Upper lobe of right lung (tissue), 1 donor: ENCODE measurements at regions not wholly inside any gene's neighbourhood (a gene's known extent, or its start where the extent isn't known, plus 50 kb on each side); places are given as distances from the start of the nearest gene placed in this dataset.
"Not testable (repeated sequence)": the region's sequence is repeated elsewhere in the genome, so short reads cannot be mapped to it uniquely, and the experiment has no call there.

ENCODE experiments used
- ATAC-seq: fragments of 200-7000 bp; cut with Tn5 transposase; one replicate; pipeline ENCODE4 v1.9.1; 2020; ENCODE audit warnings: mild to moderate bottlenecking, moderate library complexity
- DNase-seq: peaks from one replicate; pipeline ENCODE4 v3.0.0-alpha.2; 2020
- H3K27ac ChIP-seq: fragments of 200-600 bp; one replicate; pipeline ENCODE4 v1.8.0; 2022
- H3K27me3 ChIP-seq: fragments of 200-600 bp; one replicate; pipeline ENCODE4 v1.8.0; 2022; ENCODE audit warnings: mild to moderate bottlenecking
- H3K36me3 ChIP-seq: fragments of 200-600 bp; one replicate; pipeline ENCODE4 v1.8.0; 2022
- H3K4me1 ChIP-seq: fragments of 200-600 bp; one replicate; pipeline ENCODE4 v1.8.0; 2022
- H3K4me3 ChIP-seq: fragments of 200-600 bp; one replicate; pipeline ENCODE4 v1.8.0; 2022; ENCODE audit warnings: mild to moderate bottlenecking
- H3K9me3 ChIP-seq: fragments of 200-600 bp; one replicate; pipeline ENCODE4 v1.8.0; 2022
- CTCF ChIP-seq: fragments of 200-600 bp; IDR thresholded peaks from one replicate; pipeline ENCODE4 v1.8.0; 2022; ENCODE audit warnings: antibody characterized with exemption
- intact Hi-C: fragments of 100-400 bp; cut with DNase I; formaldehyde crosslinking; loops from one replicate; pipeline ENCODE4 v1.11.0; 2022
- donor health status: DM: no; HTN: yes; CAD: no; lungs with severe emphysema.

DNA sequence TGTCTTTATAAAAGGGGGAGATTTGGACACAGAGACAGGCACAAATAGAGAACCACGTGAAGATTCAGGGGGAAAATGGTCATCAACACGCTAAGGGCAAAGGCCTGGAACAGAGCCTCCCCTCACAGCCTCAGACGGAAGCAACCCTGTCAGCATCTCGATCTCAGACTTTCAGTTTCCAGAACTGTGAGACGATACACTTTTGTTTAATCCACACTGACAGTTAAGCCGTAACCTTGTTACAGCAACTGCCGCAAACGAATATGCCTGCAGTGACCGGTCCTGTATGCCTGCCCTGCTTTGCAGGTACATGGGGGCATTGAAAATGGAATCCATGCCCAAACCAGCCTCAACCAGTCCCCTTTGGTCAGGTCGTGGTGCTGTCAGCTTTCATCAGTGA lies 139.5 kb downstream of the ATPSCKMT start:
- DNase-seq (no peak), ATAC-seq (no peak)
- intact Hi-C loops: no loop called here
- H3K4me3 ChIP-seq: no peak overlapping the region
- no peak overlapping the region for H3K27ac ChIP-seq
- H3K9me3 ChIP-seq: no peaks in the 10 kb centered on the region
- no peaks in the 10 kb centered on the region for H3K4me1 ChIP-seq
- TF ChIP-seq CTCF: no peak
- H3K27me3 ChIP-seq: no peaks in the 10 kb centered on the region
- H3K36me3 ChIP-seq: no peaks in the 10 kb centered on the region

GRCh38 chr5:10109299-10109698 lies 140.4 kb downstream of the ATPSCKMT start:
- Histone ChIP-seq H3K4me3 (no peak overlapping the region), H3K36me3 (no peaks in the 10 kb centered on the region), H3K27me3 (no peaks in the 10 kb centered on the region), H3K4me1 (no peaks in the 10 kb centered on the region), H3K27ac (no peak overlapping the region), H3K9me3 (no peaks in the 10 kb centered on the region)
- intact Hi-C loops: no loop called here
- ATAC-seq (no peak), DNase-seq (no peak)
- TF ChIP-seq CTCF: no peak

DNA sequence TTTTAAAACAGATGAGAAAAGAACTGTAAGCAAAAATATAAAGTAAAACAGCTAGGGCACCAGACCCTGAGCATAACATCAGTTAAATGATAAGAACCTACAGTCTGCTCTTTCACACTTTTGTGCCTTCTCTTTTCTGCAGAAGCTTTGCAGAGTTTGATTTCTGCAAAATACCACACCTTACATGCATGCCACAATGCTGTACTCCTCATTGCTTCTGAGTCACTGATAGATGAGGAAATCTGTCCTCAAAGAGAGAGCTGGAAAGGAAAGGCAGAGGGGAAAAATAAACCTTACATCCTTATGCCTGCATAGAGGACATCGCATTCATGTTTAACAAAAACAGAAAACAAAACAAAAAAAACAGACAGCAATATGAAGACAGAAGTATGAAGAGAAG lies 142.9 kb downstream of the ATPSCKMT start:
- no peak for DNase-seq
- Histone ChIP-seq H3K27me3 (no peaks in the 10 kb centered on the region), H3K4me3 (no peak overlapping the region), H3K36me3 (no peaks in the 10 kb centered on the region), H3K9me3 (no peaks in the 10 kb centered on the region), H3K27ac (no peak overlapping the region), H3K4me1 (no peaks in the 10 kb centered on the region)
- no peak for ATAC-seq
- no peak for TF ChIP-seq CTCF
- intact Hi-C loops: no loop called here

DNA sequence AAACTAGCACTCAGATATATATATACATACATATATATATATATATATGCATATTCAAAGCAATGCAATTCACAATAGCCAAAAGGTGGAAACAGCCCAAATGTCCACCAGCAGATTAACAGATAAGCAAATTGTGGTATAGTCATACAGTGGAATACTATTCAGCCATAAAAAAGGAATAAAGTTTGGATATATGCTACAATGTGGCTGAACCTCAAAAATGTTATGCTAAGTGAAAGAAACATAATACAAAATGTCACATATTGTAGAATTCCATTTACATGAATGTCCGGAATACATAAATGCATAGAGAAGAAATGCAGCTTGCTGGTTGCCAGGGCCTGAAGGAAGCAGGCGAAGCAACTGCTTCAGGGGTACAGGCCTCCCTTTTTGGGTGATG lies 143.4 kb downstream of the ATPSCKMT start:
- Histone ChIP-seq H3K27ac (no peak overlapping the region), H3K36me3 (no peaks in the 10 kb centered on the region), H3K9me3 (no peaks in the 10 kb centered on the region), H3K4me1 (no peaks in the 10 kb centered on the region), H3K4me3 (no peak overlapping the region), H3K27me3 (no peaks in the 10 kb centered on the region)
- DNase-seq (no peak), ATAC-seq (no peak)
- intact Hi-C loops: no loop called here
- no peak for TF ChIP-seq CTCF

DNA sequence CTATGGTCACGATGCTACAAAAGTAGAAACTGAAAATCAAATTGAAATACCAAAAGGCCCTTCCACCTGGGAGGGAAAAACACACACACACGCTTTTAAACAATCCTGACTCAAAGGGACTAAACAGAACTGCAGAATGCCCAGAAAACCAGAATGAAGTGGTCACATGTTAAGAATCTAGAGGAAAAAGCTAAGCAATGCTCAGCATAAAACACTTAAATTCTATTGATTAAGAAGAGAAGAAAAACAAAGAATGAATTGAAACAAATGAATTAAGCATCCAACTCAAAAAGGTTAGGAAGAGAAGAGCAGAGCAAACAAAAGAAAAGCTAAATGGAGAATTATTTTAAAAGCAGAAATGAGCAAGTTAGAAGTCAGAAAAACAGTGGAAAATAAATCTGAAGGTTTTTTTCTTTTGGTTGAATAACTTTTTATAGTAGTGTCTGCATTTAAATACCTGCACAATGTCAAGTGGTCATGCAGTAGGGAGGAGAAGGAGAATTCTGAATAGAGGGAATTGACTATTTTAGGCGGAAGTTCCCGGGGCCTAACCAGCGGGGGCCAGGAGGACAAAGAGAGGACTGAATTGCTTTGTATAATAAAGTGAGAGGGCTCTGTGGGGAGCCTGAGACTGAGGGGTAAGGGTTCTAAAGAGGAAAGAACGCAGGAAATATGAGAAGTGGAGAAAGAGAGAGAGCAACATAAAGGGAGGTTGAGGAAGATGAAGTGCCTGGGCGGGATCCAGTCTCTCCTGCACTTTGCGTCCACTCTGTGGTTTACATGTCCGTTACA lies 146.8 kb downstream of the ATPSCKMT start:
- no peaks in the 10 kb centered on the region for H3K27me3 ChIP-seq
- no peak overlapping the region for H3K4me3 ChIP-seq
- H3K27ac ChIP-seq: no peak overlapping the region
- DNase-seq: no peak
- no peaks in the 10 kb centered on the region for H3K9me3 ChIP-seq
- no peak for ATAC-seq
- intact Hi-C loops: no loop called here
- no peaks in the 10 kb centered on the region for H3K36me3 ChIP-seq
- no peaks in the 10 kb centered on the region for H3K4me1 ChIP-seq
- no peak for TF ChIP-seq CTCF

- ATAC-seq, H3K4me3 ChIP-seq, H3K9me3 ChIP-seq, DNase-seq, H3K36me3 ChIP-seq, intact Hi-C loops, H3K27ac ChIP-seq, H3K27me3 ChIP-seq, H3K4me1 ChIP-seq: not testable (repeated sequence)
These were observed 147.5 kb downstream of the ATPSCKMT start for GRCh38 chr5:10102235-10102634.
